Liver (tissue), 3 donors: ENCODE measurements at regions not wholly inside any gene's neighbourhood (a gene's known extent, or its start where the extent isn't known, plus 50 kb on each side); places are given as distances from the start of the nearest gene placed in this dataset.
"Not testable (repeated sequence)": the region's sequence is repeated elsewhere in the genome, so short reads cannot be mapped to it uniquely, and the experiment has no call there.

Experiments used
- EGR1 ChIP-seq, 2 donors: IDR thresholded peaks; 2 replicates each; pipeline ENCODE4 v1.6.1; 2016 to 2018; ENCODE audit warnings: antibody characterized with exemption in 2 of 2, low read depth in 2 of 2
- GABPA ChIP-seq, 2 donors: IDR thresholded peaks in 1 of 2; conservative IDR thresholded peaks in 1 of 2; 2 replicates each; pipeline ENCODE4 v1.6.1; 2016; ENCODE audit warnings: antibody characterized with exemption in 2 of 2, mild to moderate bottlenecking in 1 of 2, moderate library complexity in 1 of 2
- JUND ChIP-seq, 2 donors: IDR thresholded peaks; 2 replicates each; pipeline ENCODE4 v1.6.1; 2016; ENCODE audit warnings: antibody characterized with exemption in 2 of 2
- RAD21 ChIP-seq, 2 donors: IDR thresholded peaks; 2 replicates each; pipeline ENCODE4 v1.6.1; 2016; ENCODE audit warnings: antibody characterized with exemption in 2 of 2, mild to moderate bottlenecking in 2 of 2
- RXRA ChIP-seq, 2 donors: IDR thresholded peaks; 2 replicates each; pipeline ENCODE4 v1.6.1; 2017 to 2018; ENCODE audit warnings: antibody characterized with exemption in 2 of 2, mild to moderate bottlenecking in 1 of 2
- TAF1 ChIP-seq: conservative IDR thresholded peaks from 2 replicates; pipeline ENCODE4 v1.6.1; 2016; ENCODE audit warnings: antibody characterized with exemption, mild to moderate bottlenecking
- YY1 ChIP-seq: IDR thresholded peaks from 2 replicates; pipeline ENCODE4 v1.6.1; 2016; ENCODE audit warnings: antibody characterized with exemption, mild to moderate bottlenecking
- TF ChIP-seq, protein P1 (sequence below): fragments of 150-350 bp; IDR thresholded peaks from 2 replicates; pipeline ENCODE4 v1.5.1; 2017; ENCODE audit warnings: improper control_type of control experiment, low read depth, low read length; ENCODE audit not compliant: missing input control
- TF ChIP-seq, protein P2 (sequence below): IDR thresholded peaks from 2 replicates; pipeline ENCODE4 v1.6.1; 2016; ENCODE audit warnings: antibody characterized with exemption, mild to moderate bottlenecking
- TF ChIP-seq, protein P3 (sequence below): IDR thresholded peaks from 2 replicates; pipeline ENCODE4 v1.6.1; 2016; ENCODE audit warnings: antibody characterized with exemption
- TF ChIP-seq, protein P4 (sequence below): IDR thresholded peaks from 2 replicates; pipeline ENCODE4 v1.6.1; 2016; ENCODE audit warnings: antibody characterized with exemption
- donor health status: healthy.
- donor health status: healthy.

DNA sequence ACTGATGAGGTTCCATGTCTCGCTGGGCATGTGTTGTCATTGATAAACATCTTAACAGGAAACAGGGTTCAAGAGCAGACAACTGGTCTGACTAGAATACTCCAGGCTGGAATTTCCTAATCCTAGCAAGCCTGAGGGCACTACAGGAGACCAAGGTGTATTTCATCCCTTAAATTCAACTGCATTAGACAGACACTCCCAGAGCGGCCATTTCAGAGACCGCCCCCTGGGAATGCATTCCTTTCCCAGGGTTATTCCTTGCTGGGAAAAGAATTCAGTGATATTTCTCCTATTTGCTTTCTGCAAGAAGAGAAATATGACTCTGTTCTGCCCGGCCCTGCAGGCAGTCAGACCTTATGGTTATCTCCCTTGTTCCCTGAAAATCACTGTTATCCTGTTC is 383.1 kb upstream of the MBL2 start:
- TF ChIP-seq, protein P1, sequence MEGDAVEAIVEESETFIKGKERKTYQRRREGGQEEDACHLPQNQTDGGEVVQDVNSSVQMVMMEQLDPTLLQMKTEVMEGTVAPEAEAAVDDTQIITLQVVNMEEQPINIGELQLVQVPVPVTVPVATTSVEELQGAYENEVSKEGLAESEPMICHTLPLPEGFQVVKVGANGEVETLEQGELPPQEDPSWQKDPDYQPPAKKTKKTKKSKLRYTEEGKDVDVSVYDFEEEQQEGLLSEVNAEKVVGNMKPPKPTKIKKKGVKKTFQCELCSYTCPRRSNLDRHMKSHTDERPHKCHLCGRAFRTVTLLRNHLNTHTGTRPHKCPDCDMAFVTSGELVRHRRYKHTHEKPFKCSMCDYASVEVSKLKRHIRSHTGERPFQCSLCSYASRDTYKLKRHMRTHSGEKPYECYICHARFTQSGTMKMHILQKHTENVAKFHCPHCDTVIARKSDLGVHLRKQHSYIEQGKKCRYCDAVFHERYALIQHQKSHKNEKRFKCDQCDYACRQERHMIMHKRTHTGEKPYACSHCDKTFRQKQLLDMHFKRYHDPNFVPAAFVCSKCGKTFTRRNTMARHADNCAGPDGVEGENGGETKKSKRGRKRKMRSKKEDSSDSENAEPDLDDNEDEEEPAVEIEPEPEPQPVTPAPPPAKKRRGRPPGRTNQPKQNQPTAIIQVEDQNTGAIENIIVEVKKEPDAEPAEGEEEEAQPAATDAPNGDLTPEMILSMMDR: not testable (repeated sequence)
- not testable (repeated sequence) for TF ChIP-seq EGR1 (IDR thresholded peaks at IDR 0.05; ENCODE audit: low read depth in 2 of 2); YY1; TAF1; JUND (IDR thresholded peaks at IDR 0.05); GABPA (IDR thresholded peaks at IDR 0.05 in 1 of 2, conservative IDR thresholded peaks at IDR 0.05 in 1 of 2); RAD21 (IDR thresholded peaks at IDR 0.05); RXRA (IDR thresholded peaks at IDR 0.05)
- TF ChIP-seq, protein P2, sequence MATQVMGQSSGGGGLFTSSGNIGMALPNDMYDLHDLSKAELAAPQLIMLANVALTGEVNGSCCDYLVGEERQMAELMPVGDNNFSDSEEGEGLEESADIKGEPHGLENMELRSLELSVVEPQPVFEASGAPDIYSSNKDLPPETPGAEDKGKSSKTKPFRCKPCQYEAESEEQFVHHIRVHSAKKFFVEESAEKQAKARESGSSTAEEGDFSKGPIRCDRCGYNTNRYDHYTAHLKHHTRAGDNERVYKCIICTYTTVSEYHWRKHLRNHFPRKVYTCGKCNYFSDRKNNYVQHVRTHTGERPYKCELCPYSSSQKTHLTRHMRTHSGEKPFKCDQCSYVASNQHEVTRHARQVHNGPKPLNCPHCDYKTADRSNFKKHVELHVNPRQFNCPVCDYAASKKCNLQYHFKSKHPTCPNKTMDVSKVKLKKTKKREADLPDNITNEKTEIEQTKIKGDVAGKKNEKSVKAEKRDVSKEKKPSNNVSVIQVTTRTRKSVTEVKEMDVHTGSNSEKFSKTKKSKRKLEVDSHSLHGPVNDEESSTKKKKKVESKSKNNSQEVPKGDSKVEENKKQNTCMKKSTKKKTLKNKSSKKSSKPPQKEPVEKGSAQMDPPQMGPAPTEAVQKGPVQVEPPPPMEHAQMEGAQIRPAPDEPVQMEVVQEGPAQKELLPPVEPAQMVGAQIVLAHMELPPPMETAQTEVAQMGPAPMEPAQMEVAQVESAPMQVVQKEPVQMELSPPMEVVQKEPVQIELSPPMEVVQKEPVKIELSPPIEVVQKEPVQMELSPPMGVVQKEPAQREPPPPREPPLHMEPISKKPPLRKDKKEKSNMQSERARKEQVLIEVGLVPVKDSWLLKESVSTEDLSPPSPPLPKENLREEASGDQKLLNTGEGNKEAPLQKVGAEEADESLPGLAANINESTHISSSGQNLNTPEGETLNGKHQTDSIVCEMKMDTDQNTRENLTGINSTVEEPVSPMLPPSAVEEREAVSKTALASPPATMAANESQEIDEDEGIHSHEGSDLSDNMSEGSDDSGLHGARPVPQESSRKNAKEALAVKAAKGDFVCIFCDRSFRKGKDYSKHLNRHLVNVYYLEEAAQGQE: not testable (repeated sequence)
- TF ChIP-seq, protein P3, sequence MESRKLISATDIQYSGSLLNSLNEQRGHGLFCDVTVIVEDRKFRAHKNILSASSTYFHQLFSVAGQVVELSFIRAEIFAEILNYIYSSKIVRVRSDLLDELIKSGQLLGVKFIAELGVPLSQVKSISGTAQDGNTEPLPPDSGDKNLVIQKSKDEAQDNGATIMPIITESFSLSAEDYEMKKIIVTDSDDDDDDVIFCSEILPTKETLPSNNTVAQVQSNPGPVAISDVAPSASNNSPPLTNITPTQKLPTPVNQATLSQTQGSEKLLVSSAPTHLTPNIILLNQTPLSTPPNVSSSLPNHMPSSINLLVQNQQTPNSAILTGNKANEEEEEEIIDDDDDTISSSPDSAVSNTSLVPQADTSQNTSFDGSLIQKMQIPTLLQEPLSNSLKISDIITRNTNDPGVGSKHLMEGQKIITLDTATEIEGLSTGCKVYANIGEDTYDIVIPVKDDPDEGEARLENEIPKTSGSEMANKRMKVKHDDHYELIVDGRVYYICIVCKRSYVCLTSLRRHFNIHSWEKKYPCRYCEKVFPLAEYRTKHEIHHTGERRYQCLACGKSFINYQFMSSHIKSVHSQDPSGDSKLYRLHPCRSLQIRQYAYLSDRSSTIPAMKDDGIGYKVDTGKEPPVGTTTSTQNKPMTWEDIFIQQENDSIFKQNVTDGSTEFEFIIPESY: not testable (repeated sequence)
- TF ChIP-seq, protein P4, sequence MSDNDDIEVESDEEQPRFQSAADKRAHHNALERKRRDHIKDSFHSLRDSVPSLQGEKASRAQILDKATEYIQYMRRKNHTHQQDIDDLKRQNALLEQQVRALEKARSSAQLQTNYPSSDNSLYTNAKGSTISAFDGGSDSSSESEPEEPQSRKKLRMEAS: not testable (repeated sequence)
